ENCODE measurements at regions not wholly inside any gene's neighbourhood (a gene's known extent, or its start where the extent isn't known, plus 50 kb on each side); places are given as distances from the start of the nearest gene placed in this dataset.
"Not testable (repeated sequence)": the region's sequence is repeated elsewhere in the genome, so short reads cannot be mapped to it uniquely, and the experiment has no call there.

- DNase-seq (ENCODE audit: low read depth in 2 of 2): no peak
- no peak overlapping the region for H3K4me3 ChIP-seq (replicated peaks in 1 of 2; ENCODE audit: low read depth in 2 of 2, low read length in 2 of 2)
- no peak for TF ChIP-seq CTCF (IDR thresholded peaks at IDR 0.05; ENCODE audit: low read depth, low read length)
Measured at GRCh38 chr6:34646714-34647113, 49.9 kb downstream of the ILRUN start.

- no peak for DNase-seq (ENCODE audit: low read depth in 2 of 2)
- TF ChIP-seq CTCF (IDR thresholded peaks at IDR 0.05; ENCODE audit: low read depth, low read length): no peak
Measured at GRCh38 chr6:34645627-34646026, 50.9 kb downstream of the ILRUN start.

GRCh38 chr6:34644716-34645115 is 51.9 kb downstream of the ILRUN start:
- no peak overlapping the region for H3K4me3 ChIP-seq (replicated peaks in 1 of 2; ENCODE audit: low read depth in 2 of 2, low read length in 2 of 2)
- DNase-seq (ENCODE audit: low read depth in 2 of 2): peak in 1 of 2 donors; percentile 30
- TF ChIP-seq CTCF (IDR thresholded peaks at IDR 0.05; ENCODE audit: low read depth, low read length): no peak

More at GRCh38 chr6:34645627-34646026, 50.9 kb downstream of the ILRUN start:
- H3K4me3 ChIP-seq (replicated peaks in 1 of 2; ENCODE audit: low read depth in 2 of 2, low read length in 2 of 2): no peak overlapping the region

DNA sequence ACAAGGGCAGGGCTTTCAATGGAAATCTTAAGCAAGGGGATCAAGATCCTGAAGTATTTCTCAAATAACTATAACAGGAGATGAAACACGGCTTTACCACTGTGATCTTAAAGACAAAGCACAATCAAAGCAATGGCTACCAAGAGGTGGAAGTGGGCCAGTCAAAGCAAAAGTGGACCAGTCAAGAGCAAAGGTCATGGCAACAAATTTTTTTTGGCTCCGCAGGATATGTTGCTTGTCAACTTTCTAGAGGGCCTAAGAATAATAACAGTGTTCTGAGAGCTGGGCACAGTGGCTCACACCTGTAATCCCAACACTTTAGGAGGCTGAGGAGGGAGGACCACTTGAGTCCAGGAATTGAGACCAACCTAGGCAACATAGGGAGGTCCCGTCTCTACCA is 54.1 kb downstream of the ILRUN start:
- no peak overlapping the region for H3K4me3 ChIP-seq (replicated peaks in 1 of 2; ENCODE audit: low read depth in 2 of 2, low read length in 2 of 2)
- no peak for DNase-seq (ENCODE audit: low read depth in 2 of 2)
- no peak for TF ChIP-seq CTCF (IDR thresholded peaks at IDR 0.05; ENCODE audit: low read depth, low read length)

GRCh38 chr6:34640074-34640849 is 56.3 kb downstream of the ILRUN start:
- not testable (repeated sequence) for DNase-seq (ENCODE audit: low read depth in 2 of 2); H3K4me3 ChIP-seq (replicated peaks in 1 of 2; ENCODE audit: low read depth in 2 of 2, low read length in 2 of 2)

DNA sequence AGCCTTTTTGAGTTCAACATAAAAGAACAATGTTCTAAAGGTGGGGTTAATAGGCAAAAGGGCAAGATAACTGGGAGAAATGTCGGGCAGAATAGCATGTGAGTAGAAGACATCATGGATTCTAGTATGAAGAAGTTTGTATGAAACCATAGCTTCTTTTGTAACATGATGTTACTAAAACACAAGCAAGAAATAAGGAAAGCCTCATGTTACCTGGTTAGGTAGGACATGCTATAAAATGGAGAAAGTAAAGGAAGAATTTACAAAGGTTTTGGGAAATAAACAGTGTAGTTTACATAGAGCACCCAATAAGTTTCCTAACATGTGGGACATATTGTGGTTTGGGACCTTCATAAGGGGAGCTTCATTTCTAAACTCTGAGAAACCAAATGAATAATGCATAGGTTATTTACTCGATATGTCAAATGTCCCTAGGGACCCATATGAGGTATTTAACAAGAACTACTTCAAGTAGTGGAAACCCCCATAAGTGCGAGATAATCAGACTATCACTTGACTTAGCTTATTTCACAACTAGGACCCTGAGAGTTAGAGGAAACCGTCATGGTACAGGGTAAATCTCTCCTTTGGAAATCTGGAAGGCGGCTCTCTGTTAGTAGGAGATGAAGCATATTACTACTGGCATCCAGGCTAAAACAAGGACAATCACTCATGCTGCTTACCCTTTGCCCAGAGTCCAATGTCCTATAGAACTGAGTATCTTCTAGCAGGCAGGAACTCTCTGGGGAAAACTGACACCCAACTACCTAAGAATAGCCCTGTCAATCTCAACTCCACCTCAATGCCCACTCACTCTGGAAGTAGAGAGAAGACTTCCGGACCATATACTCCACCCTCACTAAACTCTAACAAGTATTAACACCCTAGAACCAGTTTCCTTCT is 57.5 kb downstream of the ILRUN start:
- peak in 1 of 2 donors; percentile 72 for DNase-seq (ENCODE audit: low read depth in 2 of 2)
- H3K4me3 ChIP-seq (replicated peaks in 1 of 2; ENCODE audit: low read depth in 2 of 2, low read length in 2 of 2): no peak overlapping the region
- TF ChIP-seq CTCF (IDR thresholded peaks at IDR 0.05; ENCODE audit: low read depth, low read length): no peak

GRCh38 chr6:34633785-34634184 is 62.8 kb downstream of the ILRUN start:
- TF ChIP-seq CTCF (IDR thresholded peaks at IDR 0.05; ENCODE audit: low read depth, low read length): no peak

More at GRCh38 chr6:34633785-34634184, 62.8 kb downstream of the ILRUN start:
- no peak for DNase-seq (ENCODE audit: low read depth in 2 of 2)
- H3K4me3 ChIP-seq (replicated peaks in 1 of 2; ENCODE audit: low read depth in 2 of 2, low read length in 2 of 2): no peak overlapping the region
